ENCODE measurements at regions not wholly inside any gene's neighbourhood (a gene's known extent, or its start where the extent isn't known, plus 50 kb on each side); places are given as distances from the start of the nearest gene placed in this dataset.

DNA sequence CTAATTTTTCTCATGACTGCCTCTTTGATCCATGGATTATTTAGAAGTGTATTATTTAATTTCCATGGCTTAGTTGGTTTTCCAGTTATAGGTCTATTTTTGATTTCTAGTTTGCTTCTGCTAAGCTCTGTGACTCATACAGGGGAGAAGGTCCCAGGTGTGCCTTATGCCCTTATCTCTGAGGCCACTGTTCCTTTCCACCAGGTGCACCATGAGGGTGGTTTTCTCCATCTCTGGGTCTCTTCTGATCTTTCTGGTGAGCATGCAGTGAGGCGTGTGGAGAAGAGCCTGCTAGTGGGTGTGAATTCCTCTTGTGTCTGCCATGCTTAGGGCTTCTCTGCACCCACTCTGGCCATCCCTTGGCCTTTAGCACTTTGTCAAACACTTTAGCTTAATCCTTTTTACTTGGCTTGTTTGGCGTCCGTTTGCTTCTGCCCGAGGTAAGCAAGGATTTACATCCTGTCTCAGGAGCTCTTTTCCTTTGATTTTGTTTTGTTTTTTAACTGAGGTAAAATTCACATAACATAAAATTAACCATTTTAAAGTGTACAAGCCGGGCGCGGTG, 129.8 kb upstream of the ARL4C start:
- CTCF ChIA-PET (ENCODE audit: partially characterized antibody), result interaction anchor here (1.2 to 1.4 kb wide), 2 partner anchors 10 to 81 kb away, joined by 3 to 4 read pairs; no protein-coding TSS in a partner anchor
- 93% methylated on average over 7 of the region's 7 CpGs; no CpG with 5 or more reads in 1 of the 2 experiments for WGBS, 2 experiments (ENCODE audit: extremely low coverage in 1 of 2, insufficient coverage in 1 of 2, insufficient read length in 1 of 2, insufficient replicate concordance in 2 of 2, low coverage in 1 of 2, low lambda C conversion rate in 2 of 2, missing lambda C conversion rate in 1 of 2)
- no peak for FAIRE-seq

More for the DNA sequence above, 129.8 kb upstream of the ARL4C start:
- Histone ChIP-seq H3K79me1 (ENCODE audit: low read depth, low read length) (no peaks in the 10 kb centered on the region), H4K91ac (replicated peaks; ENCODE audit: insufficient read length, low read length) (no peak overlapping the region), H3K9me3 (ENCODE audit: insufficient read depth in 2 of 2, low read depth in 1 of 2, low read length in 1 of 2) (no peaks in the 10 kb centered on the region), H4K5ac (ENCODE audit: insufficient read length, low read depth, low read length) (no peak overlapping the region), H3K18ac (ENCODE audit: extremely low read depth, low read length) (no peak overlapping the region), H4K8ac (ENCODE audit: extremely low read depth, insufficient read depth, low read length) (no peak overlapping the region), H2BK20ac (ENCODE audit: low read length) (peak overlapping the region; percentile 83; the same call in 1 of the 2 replicates), H3K4me1 (replicated peaks in 1 of 4; ENCODE audit: control insufficient read depth in 3 of 4, insufficient read depth in 4 of 4, low read length in 3 of 4) (peaks cover 6 to 13% (median 9%) of the 10 kb centered on the region in 4 experiments), H2AFZ (ENCODE audit: low read length) (no peak overlapping the region), H2BK120ac (replicated peaks; ENCODE audit: low read depth, low read length) (no peak overlapping the region), H3K27me3 (replicated peaks in 1 of 4; ENCODE audit: control insufficient read depth in 3 of 4, extremely low read depth in 1 of 4, insufficient read depth in 3 of 4, low read length in 3 of 4) (no peaks in the 10 kb centered on the region), H2BK15ac (ENCODE audit: low read length) (no peak overlapping the region), H3K36me3 (ENCODE audit: control insufficient read depth in 2 of 4, insufficient read depth in 4 of 4, low read length in 3 of 4) (no peaks in the 10 kb centered on the region), H3K14ac (ENCODE audit: insufficient read length) (no peak overlapping the region), H3K23ac (ENCODE audit: insufficient read length) (no peak overlapping the region), H3K27ac (ENCODE audit: low read depth, low read length) (no peak overlapping the region), H3K4ac (replicated peaks; ENCODE audit: insufficient read length, low read depth, low read length) (no peak overlapping the region), H2BK12ac (ENCODE audit: low read depth, low read length) (peak overlapping the region; percentile 32; the same call in 1 of the 2 replicates), H3K4me3 (ENCODE audit: extremely low read depth in 1 of 4, insufficient read depth in 2 of 4, low read depth in 3 of 4, low read length in 4 of 4) (no peak overlapping the region), H2BK5ac (ENCODE audit: low read depth, low read length) (0 out of 2 replicates have a peak overlapping the region, but pooled peaks have one; percentile 57), H2AK5ac (ENCODE audit: low read depth, low read length) (no peak overlapping the region), H4K20me1 (replicated peaks in 1 of 2; ENCODE audit: control insufficient read depth in 1 of 2, insufficient read depth in 2 of 2, low read length in 2 of 2) (no peaks in the 10 kb centered on the region), H3K4me2 (ENCODE audit: insufficient read depth in 1 of 2, low read depth in 2 of 2, low read length in 2 of 2) (no peak overlapping the region), H3K79me2 (ENCODE audit: control insufficient read depth in 1 of 2, insufficient read depth in 2 of 2, low read length in 2 of 2) (no peaks in the 10 kb centered on the region), H3K9ac (replicated peaks in 1 of 4; ENCODE audit: extremely low read depth in 1 of 4, low read depth in 3 of 4, low read length in 3 of 4) (no peak overlapping the region), H3K56ac (replicated peaks; ENCODE audit: insufficient read length, low read depth, low read length) (no peak overlapping the region), H3K23me2 (ENCODE audit: low read depth, low read length) (0 out of 2 replicates have a peak, but pooled peaks cover under 1% of the 10 kb centered on the region)
- TF ChIP-seq, protein P1, sequence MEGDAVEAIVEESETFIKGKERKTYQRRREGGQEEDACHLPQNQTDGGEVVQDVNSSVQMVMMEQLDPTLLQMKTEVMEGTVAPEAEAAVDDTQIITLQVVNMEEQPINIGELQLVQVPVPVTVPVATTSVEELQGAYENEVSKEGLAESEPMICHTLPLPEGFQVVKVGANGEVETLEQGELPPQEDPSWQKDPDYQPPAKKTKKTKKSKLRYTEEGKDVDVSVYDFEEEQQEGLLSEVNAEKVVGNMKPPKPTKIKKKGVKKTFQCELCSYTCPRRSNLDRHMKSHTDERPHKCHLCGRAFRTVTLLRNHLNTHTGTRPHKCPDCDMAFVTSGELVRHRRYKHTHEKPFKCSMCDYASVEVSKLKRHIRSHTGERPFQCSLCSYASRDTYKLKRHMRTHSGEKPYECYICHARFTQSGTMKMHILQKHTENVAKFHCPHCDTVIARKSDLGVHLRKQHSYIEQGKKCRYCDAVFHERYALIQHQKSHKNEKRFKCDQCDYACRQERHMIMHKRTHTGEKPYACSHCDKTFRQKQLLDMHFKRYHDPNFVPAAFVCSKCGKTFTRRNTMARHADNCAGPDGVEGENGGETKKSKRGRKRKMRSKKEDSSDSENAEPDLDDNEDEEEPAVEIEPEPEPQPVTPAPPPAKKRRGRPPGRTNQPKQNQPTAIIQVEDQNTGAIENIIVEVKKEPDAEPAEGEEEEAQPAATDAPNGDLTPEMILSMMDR (IDR thresholded peaks at IDR 0.05; ENCODE audit: control extremely low read depth in 1 of 3, insufficient read depth in 1 of 3, low read depth in 1 of 3, low read length in 3 of 3), result no peak
- TF ChIP-seq GABPA (IDR thresholded peaks at IDR 0.05; ENCODE audit: borderline replicate concordance, insufficient read depth, low read length) (no peak), TCF12 (IDR thresholded peaks at IDR 0.05; ENCODE audit: low read depth, low read length) (no peak), HDAC2 (IDR thresholded peaks at IDR 0.05; ENCODE audit: borderline replicate concordance in 1 of 2, low read depth in 2 of 2, low read length in 2 of 2) (no peak), NANOG (IDR thresholded peaks at IDR 0.05; ENCODE audit: insufficient read depth, low read depth, low read length, poor library complexity, severe bottlenecking) (no peak), YY1 (IDR thresholded peaks at IDR 0.05; ENCODE audit: low read depth, low read length) (no peak), RXRA (IDR thresholded peaks at IDR 0.05; ENCODE audit: insufficient read depth, low read depth, low read length) (no peak), POU5F1 (IDR thresholded peaks at IDR 0.05; ENCODE audit: low read depth, low read length) (no peak), JUND (IDR thresholded peaks at IDR 0.05; ENCODE audit: low read length) (no peak)
- POLR2A ChIA-PET (ENCODE audit: partially characterized antibody), result no interaction called here
- no peak for DNase-seq (ENCODE audit: low read depth in 1 of 2, low spot score in 2 of 2)
